Cerebellar nuclear complex (tissue), 1 donor: ENCODE measurements at regions not wholly inside any gene's neighbourhood (a gene's known extent, or its start where the extent isn't known, plus 50 kb on each side); places are given as distances from the start of the nearest gene placed in this dataset.
"Not testable (repeated sequence)": the region's sequence is repeated elsewhere in the genome, so short reads cannot be mapped to it uniquely, and the experiment has no call there.

ENCODE experiments used
- DNase-seq, 2 experiments: peaks; one replicate each; lab custom pipeline; 2025; lab: John Stamatoyannopoulos, UW

DNA sequence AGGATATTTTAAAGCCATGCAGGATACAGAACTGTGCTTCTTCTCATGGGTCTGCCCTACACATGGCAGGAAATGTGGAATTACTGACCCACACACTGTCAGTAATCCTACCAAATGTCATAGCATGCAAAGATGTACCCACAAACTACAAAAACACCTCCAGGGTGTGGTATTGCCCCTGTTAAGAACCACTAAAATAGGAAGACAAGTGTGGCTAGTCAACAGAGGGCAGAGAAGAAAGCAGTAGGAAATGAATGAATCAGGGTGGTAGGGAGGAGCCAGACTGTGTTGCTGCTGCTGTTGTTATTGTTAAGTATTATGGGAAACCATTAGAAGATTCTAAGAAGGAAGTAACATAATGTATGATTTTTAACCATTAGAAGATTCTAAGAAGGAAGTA, 556.7 kb upstream of the ACVR2A start:
- no peak for DNase-seq

GRCh38 chr2:147275943-147276342, 568.9 kb upstream of the ACVR2A start:
- no peak for DNase-seq

GRCh38 chr2:147273628-147274027, 571.2 kb upstream of the ACVR2A start:
- no peak for DNase-seq

DNA sequence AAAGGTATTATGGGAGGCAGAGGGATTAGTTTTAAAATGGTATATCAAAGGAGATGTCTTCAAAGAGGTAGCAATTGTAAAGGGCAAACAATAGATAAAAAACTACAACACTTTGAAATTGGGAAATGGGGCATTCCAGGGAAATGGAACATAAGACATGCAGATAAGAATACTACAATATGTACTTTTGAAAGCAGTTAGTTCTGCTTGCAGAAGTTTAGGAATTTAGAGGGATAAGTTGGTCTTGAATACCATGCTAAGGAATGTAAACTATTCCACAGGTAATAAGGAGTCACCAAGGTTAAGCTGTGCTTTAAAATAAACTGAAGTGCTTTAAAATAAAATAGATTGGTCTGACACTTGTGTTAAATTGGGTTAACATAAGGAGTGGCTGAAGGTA, 571.7 kb upstream of the ACVR2A start:
- DNase-seq: no peak

DNA sequence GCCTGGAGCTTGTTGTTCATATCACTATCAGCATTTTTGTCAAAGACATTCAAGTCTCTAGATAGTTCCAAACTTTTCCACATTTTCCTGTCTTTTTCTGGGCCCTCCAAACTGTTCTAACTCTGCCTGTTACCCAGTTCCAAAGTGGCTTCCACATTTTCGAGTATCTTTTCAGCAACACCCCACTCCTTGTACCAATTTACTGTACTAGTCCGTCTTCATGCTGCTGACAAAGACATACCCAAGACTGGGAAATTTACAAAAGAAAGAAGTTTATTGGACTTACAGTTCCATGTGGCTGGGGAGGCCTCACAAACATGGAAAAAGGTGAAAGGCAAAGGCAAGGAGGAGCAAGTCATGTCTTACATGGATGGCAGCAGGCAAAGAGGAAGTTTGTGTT, 575.2 kb upstream of the ACVR2A start:
- not testable (repeated sequence) for DNase-seq

GRCh38 chr2:147260241-147260640, 584.6 kb upstream of the ACVR2A start:
- DNase-seq: no peak

DNA sequence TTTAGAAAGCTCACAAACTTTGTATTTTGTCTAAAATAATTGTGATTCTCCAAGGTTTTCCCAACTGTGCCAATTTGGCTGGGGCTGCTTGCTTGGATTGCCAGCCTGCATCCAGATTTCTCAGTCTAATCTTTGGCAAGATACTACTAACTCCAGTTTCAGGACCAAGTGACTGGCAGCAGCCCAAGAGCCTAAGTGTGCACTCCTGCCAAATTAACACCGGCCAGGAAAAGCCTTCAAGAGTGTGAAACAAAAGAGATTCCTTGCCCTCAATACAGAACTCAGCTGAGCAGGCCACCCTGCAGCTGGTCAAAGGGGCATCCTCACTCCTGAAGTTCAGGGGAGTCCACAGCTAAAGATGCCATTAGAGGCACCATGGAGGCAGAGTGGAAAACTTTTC, 589.0 kb upstream of the ACVR2A start:
- no peak for DNase-seq

GRCh38 chr2:147250652-147251356, 594.0 kb upstream of the ACVR2A start:
- no peak for DNase-seq

- DNase-seq: no peak
These were observed 597.1 kb upstream of the ACVR2A start for GRCh38 chr2:147247749-147248148.

DNA sequence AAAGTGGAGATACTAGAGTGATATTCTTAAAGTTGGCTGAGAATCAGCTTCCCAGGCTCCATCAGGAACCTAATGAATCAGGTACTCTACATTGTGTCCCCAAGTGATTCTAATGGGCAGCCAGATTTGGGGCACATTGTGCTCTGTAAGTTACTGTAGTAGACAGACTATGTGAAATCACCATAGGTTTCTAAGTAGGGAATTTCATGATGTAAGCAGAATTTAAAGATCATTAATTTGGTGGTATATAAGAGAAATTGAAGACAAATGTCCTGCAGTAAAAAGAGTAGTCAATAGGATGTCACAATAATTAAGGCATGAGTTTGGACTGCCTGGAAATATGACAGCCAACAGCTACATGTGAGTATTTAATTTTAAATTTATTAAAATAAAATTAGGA, 602.4 kb upstream of the ACVR2A start:
- no peak for DNase-seq

GRCh38 chr2:147236601-147237000, 608.2 kb upstream of the ACVR2A start:
- no peak for DNase-seq

DNA sequence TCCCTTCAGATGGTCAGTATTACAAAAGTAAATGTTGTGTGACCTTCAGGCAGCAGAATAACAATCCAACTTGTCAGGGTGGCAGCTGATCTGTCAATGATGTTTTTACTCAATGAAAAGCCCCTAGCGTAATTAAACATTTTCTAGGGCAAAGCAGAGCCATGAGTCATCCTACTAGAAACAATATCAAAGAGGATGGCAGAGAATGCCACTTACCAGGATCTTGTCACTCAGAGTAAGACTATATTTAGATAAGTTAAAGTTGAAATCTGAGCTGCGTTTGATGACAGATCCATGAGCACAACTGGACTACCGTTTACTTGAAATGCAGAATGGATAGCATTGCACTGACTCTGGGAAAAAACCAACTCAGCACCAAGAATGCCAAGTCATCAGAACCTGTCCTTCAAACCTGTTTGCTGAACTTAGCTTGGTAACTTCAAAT, 612.6 kb upstream of the ACVR2A start:
- DNase-seq: no peak

GRCh38 chr2:147231607-147232006, 613.2 kb upstream of the ACVR2A start:
- DNase-seq: no peak

DNA sequence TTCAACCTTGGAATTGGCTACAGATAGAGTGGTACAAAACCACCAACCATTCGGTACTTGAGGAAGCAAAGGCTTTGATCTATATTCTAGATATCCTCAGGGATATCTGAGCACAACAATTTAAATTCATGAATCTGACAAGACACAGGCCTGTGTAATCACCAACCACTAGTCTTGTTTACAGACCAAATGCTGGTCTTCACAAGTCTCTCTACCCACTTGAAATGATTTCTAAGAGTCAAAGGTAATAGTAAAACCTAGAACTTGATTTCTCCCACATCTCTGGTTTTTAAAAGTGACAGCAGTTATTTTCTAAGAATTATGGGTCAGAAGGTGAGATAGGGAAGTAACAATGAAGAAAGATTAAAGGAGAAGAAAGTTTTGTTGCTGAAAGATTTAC, 613.7 kb upstream of the ACVR2A start:
- DNase-seq: no peak

GRCh38 chr2:147227313-147227712, 617.5 kb upstream of the ACVR2A start:
- no peak for DNase-seq

- no peak for DNase-seq
These were observed 620.8 kb upstream of the ACVR2A start for GRCh38 chr2:147224070-147224469.

DNA sequence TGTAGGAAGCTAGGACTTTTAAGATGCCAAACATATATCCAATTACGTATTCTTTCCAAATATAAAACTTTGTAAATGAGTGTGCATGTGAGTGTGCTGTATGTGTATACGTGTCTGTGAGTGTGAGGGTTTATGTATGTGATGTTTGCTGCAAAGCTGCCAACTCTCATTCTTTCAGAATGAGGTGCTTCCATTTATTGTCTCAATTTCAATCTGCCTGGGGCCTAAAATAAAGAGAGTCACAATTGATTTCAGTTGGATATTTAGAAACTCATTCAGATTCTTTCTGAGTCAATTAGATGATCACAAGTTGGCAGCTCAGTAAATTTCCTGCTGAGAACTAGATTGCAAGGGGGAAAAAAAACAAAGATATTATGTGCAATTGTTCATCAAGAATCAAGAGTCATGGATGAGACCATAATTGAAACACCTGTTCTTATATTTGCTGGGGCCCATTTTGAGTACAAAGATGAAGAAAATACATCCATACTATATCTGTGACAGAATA, 621.2 kb upstream of the ACVR2A start:
- DNase-seq: no peak

DNA sequence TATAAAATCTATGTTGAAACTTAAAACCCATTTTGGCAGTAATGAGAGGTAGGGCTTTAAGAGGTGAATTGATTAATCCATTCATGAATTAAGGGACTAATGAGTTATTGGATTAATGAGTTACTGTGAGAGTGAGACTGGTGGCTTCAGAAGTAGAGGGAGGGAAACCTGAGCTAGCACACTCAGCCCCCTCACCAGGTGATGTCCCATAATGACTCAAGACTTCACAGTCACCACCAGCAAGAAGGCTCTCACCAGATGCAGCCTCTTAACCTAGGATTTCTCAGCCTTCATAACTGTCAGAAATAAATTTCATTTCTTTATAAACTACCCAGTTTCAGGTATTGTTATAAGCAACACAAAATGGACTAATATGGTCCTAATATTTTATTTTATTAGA, 621.7 kb upstream of the ACVR2A start:
- DNase-seq: no peak

- no peak for DNase-seq
These were observed 622.3 kb upstream of the ACVR2A start for GRCh38 chr2:147222506-147222905.

DNA sequence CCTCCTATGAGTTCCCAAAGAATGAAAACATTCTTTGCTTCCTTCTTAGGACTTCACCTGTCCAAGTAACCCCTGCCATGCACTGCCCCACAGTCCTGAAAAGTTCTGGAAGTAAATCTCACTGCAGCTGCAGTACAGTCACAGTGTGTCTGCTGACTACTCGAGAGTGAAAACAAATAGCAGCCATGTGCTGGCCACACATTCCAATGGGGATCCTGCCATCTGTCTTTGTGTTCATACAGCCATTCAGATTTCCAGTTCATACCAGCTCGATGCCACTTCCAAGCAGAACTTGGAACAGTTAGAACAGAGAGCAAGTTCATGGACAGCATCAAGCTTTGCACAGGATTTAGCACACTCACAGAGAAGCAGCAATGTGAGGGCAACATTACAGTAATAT, 629.9 kb upstream of the ACVR2A start:
- DNase-seq: no peak

- no peak for DNase-seq
These were observed 633.3 kb upstream of the ACVR2A start for GRCh38 chr2:147211484-147211883.

DNA sequence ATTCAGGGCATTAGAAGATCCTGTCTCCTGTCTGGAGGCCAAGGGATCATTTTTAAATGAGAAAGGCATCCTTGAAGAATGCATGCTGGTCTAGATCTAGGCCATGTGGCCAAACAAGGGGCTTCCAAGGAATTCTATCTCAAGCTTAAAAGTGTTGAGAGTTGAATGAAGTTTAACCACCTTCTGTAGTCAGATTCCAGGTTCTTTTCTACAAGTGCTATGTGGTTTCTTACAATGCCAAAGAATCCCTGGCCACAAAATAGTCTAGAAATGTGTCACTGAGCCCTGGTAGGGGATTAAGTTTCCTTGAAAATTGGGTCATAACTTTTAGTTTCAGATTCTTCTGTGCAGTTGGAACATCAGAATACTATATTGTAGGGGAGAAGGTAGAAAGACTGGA, 640.7 kb upstream of the ACVR2A start:
- DNase-seq: no peak

DNA sequence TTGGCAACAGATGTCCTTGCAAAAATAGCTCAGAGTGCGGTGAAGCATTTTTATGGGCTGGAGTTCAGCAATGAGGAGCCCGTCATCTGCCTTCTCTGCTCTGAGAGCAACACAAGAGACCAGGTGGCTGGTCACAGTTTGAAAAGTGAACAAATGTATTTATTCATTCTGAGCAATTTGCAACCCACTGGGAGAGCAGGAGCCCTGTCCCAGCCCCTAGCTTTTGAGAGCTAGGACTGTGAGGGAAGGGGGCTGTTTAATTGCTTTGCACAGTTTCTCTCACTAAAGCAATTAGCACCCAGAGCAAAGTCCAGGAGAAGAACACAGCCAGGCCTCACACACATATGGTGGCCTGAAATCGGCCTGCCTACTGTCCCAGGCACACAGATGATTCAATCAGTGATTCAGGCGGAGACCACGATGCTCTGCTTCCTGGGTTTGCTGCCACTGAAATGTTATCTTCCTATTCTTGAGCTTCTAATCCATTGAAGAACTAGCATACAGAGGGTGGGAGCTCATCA, 646.1 kb upstream of the ACVR2A start:
- peak in 1 of 2 experiments; percentile 3 for DNase-seq
